GM21529 (cell line): ENCODE measurements at regions not wholly inside any gene's neighbourhood (a gene's known extent, or its start where the extent isn't known, plus 50 kb on each side); places are given as distances from the start of the nearest gene placed in this dataset.
"Not testable (repeated sequence)": the region's sequence is repeated elsewhere in the genome, so short reads cannot be mapped to it uniquely, and the experiment has no call there.

Source experiments
- ATAC-seq: cut with Tn5 transposase; IDR thresholded peaks from one replicate; pipeline ENCODE4 v1.9.1; 2021; ENCODE audit not compliant: unreplicated experiment

DNA sequence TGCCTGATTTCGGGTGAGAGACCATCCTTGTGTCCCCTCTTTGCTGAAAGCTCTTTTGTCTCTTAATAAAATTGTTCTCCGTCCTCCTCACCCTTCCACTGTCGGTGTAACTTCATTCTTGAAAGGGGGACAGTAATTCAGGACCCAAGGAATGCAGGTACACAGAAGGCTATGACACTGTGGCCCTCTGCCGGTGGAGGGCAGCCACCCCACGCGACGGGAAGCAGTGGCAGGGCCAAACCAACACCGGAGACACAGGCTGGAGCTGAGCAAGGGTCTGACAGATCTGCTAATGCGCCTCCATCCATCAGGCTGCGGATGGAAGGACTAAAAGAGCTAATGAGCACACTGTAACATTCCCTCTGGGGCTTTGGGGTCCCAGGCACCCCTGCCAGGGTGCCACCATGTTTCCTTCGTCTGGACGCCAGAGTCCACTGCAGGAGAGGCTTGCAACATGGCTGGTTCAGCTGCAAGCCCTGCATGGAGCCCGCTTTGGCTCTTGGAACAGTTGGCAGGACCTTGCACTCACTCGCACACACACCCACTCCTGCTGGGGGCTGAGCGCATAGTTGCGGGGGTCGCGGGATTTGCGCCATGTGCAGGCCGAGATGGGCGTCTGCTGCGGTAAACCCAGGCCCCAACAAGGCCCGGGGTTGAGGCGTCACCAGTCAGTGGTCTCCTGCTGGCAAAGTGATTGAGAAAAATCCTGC, 544.1 kb upstream of the CDH7 start:
- no peak for ATAC-seq

DNA sequence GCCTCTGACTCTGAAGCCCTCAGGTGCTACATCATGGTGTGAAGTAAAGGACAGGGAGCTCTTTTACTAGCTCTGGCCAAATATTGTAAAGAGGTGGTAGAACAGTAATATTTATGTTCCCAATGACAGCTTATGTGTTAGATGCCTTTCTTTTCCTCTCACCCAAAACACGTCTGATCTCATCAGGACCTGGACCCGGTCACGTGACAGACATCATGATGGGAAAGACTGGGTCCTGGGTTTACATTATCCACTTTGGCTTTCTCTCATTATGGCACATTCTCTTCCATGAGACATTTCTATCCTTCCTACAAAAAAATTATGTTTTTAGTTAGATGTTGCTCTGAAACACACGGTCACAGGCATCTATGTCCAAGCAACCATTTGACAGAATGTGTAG, 548.7 kb upstream of the CDH7 start:
- no peak for ATAC-seq

DNA sequence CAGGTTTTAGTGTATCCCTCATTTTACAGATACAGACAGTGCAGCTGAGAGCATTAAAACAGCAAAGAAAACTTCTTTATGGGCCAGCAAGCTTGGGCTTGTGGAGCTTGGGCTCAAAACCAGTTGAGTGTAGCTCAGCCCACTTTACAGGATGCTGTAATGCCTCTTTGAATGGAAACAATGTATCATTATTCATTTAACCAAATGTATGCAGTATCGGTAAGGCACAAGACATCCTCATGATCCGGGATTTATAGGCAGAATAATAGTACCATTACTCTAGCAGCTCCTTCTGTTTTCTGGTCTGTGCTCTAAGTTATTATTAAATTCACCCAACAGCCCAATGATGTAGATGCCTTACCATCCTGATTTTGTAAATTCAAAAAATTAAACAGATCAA, 575.1 kb upstream of the CDH7 start:
- ATAC-seq, result no peak

DNA sequence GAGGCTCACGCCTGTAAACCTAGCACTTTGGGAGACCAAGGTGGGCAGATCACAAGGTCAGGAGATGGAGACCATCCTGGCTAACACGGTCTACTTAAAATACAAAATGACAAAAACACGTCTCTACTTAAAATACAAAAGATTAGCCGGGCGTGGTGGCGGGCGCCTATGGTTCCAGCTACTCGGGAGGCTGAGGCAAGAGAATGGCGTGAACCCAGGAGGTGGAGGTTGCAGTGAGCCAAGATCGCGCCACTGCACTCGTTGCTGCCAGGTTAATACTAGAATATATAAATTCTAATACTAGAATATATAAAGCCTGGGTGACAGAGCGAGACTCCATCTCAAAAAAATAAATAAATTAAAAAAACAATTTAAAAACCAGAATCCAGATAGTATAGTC, 588.7 kb upstream of the CDH7 start:
- not testable (repeated sequence) for ATAC-seq

DNA sequence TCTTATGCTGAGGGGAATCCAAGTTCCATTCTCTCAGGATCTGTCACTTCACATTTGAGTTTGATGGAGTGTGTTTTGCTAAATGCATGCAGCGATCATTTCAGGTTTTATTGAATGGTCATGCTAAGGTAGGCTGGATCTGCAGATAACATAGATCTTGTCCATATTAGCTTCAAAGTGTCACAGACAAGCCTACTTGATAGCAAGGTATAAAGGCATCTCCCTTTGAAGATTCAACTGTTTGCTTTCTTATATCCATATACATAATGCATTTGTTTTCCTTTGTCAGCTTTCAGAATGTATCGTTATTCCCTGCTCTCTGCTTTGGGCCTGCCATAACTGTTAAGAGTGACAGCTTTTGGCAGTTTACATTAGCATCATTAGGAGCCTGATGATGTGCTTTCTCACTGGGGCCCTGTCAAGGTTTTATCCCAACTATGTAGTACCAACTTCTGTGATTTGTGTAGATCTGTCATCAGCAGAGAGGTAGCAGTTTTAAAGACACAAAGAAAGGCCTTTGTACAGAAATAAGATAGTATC, 604.3 kb upstream of the CDH7 start:
- ATAC-seq, result no peak

DNA sequence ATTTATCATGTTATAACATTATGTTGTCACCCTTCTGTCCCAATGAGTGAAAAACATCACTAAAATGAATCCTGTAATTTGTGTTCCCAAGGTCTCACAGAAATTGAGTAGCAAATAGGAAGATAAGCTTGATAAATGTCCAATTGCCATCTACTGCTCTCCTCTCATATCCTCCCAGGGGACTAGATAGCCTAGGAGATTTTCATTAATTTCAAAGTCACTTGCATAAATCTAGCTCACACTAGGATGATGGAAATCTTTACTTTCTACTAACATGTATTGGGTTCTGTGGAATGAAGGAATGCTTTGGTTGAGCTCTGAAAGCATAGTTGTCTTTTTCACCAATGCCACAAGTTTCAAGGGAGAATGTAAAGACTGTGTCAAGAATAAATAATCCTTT, 605.5 kb upstream of the CDH7 start:
- no peak for ATAC-seq

DNA sequence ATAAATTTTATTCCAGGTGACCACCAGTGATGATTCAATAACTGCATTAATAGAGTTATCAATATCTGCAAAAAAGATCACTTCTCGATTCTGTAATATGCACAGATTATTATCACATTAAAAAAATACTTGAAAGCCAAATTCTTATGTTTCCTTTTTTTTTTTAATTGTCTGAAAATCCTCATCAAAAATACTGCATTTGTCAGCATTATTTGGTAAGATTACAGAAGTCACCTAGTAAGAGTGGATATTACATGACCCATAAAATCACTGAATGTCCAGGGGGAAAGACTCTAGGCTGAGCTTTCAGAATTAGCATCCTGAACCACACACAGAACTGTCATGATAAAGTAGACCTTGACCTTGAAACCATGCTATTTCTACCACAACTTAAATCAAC, 617.2 kb upstream of the CDH7 start:
- no peak for ATAC-seq

DNA sequence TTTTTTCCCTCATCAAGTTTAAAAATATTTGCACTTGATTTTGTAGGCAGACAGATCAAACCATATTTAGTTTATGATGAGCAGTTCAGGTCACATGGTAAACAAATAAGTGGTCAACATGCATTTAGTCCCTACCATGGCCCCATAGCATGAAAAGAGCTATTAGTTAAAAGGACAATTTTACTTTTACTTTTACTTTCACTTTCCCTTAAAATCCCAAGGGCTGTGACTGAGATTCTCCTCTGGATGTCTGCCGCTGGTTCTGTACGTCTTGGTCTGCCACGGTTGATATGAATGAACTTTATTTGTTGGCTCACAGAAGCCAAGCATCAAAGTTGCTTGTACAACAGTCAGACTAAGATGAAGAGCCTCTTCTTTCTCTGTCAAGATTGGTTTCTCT, 626.2 kb upstream of the CDH7 start:
- no peak for ATAC-seq

DNA sequence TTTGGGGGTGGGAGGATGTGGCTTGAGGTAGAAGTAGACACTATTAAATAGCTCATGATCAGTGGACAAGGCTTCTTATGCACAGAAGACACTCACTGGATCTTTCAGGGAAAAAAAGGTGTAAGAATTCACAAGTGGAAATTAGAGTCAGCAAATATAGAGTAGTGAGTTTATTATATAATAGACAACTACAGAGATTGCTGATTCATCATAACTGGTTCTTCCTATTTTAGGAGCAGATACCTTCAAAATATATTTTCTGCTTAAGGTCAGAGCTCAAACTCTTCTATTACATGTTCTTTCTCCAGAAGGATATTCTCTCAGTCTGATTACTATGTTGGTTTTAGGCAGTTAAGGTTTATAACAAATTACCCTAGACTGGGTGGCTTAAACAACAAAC, 646.9 kb upstream of the CDH7 start:
- ATAC-seq, result no peak

DNA sequence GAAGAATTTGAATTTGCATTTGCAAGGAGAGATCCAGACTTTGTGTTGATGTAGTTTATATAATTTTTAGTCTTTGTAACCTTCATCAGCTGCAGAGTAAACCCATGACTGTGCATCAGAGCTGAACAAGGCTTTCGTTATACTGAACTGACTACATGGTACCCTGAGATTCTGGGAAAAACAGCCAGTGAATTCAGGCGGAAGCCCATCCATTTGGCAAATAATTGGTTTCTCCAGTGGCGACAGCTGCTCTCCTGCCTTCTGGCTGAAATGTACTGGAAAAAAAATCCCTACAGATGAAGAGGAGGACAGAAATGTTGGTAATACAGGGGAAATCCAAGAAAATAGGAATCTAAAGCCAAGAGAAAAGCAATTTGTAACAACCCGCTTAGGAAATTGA, 657.5 kb upstream of the CDH7 start:
- ATAC-seq, result no peak

DNA sequence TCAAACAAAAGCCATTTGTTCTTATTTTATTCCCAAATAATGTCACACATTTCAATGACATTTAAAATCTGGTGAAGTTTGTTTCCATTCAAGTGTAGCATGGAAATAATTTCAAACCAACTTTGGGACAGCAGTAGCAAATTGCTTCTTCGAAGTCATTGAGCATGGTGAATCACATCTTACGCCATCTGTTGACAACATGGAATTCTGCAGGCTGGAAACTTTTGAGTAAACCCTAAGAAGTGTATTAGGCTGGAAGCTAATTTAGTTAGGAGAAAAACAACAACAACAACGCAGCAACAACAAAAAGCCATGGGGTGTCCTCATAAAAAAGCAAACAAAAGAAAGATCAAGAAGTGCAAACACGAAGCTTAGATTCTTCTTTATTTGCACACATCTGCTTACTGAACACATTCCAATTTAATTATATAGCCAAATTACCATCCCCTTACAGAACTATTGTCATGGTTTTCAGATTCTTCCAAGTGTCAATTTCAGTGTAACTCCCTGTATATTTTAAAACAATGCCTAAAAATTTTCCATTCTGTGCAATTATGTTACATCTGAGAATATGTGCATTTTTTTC, 659.0 kb upstream of the CDH7 start:
- ATAC-seq, result no peak

DNA sequence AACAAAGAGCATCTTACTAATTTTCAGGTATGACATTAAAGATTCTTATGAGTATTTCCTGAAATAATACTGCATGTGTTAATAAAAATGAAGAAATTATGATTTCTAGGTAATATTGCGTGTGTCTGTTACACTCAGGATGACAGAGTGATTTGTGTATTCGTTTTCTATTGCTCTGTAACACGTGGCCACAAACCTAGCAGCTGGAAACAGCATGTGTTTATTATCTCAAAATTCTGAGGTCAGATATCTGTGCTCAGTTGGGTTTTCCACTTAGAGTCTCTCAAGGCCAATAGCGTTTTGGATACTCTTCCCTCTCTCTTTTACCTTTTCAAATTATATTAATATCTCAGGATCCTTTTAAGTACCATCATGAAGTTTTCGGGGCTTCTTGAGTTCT, 667.9 kb upstream of the CDH7 start:
- no peak for ATAC-seq

DNA sequence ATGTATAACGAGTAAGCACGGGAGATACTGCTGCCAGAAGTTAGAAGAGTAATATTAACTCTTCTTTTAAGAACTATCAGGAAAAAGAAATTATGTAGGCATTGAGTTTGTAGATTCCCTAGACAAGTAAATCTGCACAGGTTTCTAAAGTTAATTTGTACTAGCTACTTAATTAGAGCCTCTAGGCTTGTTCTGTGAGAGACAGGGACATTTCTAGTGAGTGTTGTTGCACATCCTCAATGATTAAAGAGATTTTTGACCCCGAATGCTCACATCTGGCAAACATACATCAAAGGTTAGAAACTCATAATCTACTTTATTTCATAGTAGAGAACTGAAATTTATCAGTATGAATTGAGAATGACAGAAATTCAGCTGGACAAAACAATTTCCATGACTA, 669.0 kb upstream of the CDH7 start:
- ATAC-seq, result no peak

DNA sequence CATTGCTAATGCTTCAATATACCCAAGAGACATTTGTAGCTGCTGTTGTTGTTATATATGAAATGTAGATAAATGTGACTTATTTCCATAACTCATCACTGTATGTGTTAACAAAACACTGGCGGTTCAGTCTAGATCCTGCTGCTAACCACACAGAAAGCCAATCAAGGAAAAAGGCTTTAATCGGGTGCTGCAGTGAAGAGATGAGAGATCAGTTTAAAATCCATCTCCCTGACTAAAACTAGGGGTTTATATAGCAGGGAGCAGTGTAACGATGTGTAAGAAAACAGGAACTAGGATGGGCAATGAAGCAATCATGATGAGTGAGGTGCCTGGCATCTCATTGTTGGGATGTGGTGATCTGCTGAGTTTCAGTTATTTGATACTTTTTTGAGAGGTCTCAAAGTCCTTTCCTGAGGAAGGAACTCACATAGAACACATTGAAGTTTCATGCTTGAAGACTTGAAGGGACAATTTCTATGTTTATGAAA, 677.7 kb upstream of the CDH7 start:
- ATAC-seq, result no peak

DNA sequence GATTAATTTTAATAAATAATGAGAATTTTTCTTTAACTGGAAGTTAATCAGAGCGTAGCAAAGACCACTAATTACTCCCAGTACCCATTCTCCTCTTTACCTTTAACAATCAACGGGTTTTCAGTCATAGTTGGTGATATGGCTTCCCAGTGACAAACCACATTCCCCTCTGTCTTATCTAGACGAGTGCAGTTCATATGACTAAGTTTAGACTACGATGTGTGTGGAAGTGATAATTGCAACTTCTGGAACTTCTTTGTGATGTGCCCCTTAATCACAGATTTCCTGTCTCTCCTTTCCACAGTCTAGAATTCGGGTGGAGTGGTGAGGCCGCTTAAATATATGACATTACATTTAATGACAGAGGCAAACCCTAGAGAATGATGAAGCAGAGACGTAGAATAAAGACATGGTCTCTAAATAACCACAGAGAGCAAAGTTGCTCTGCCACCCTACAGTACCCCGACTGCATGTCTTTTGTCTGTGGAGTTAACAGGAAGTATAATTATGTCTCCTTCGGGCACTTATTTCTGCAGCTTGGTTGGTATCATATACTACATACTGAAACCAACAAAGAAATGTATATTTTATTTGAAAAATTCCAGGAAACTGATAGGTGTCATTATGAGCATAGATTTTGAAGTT, 693.3 kb upstream of the CDH7 start:
- no peak for ATAC-seq

DNA sequence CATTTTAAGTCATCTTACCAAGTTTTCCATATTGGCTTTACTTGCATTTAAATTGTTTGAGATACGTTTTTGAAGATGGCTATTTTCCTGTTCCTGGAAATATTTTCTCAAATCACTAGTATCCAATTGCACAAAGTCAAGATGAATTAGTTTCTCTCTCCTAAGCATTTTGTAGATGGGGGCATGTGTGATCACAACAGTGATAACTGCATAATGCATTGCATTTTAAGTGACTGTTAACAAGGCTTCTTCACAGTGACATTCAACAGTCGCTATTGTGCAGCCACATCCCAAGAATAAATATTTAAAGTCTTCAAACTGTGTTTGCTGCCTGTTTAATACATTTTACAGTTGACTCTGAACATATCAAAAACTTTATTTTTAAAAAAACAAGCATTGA, 694.2 kb upstream of the CDH7 start:
- no peak for ATAC-seq

DNA sequence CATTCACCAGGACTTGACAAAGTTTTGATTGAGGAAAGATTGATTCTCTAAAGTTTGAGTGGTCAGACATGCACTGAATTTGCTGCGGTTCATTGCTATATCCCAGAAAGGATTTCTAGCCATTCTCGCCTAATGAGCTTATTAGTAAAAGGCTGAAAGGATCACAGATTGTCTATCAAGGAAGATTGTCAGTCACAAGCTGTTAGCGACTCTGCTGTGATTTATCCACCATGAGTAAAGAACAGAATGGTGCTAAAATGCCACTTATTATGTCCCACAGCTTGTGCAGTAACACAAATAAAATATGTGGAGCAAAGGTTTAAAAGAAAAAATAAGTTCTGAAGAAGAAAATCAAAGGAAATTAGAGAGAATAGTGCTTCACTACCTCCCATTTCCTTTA, 701.2 kb upstream of the CDH7 start:
- ATAC-seq, result no peak

DNA sequence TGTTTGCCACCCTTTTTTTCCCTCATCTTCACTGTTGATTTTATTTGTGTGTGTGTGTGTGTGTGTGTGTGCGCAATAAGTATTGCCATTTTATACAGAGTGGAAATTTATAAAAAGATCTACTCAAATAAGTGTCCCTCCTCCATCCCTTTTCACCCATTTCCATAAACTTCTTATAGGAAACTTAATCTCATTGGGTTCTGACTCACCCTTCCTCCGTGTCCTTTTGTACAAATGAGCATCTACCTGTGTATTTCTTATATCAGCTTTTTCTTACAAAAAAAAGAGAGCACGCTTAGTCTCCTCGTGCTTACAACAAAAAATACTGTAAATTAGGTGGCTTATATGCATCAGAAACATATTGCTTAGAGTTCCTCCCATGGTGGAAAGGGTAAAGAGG, 711.2 kb upstream of the CDH7 start:
- ATAC-seq, result no peak

DNA sequence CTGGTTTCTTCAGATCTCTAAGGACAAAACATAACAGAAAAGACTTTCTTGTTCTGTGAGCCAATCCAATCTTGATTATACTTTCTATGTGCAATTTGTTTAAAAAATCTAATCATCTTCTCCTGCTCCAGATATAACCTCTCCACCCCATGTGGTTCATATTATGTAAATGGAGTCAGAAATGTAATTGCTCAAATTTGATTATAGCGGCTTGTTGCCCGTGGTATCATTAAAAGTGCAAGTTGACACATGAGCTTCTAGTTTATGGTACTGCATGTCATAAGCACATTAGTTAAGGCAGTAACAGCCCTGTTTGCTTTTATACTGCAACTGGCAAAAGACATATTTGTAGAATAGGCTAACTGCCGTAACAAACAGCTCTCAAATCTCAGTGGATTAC, 715.1 kb upstream of the CDH7 start:
- ATAC-seq, result no peak

DNA sequence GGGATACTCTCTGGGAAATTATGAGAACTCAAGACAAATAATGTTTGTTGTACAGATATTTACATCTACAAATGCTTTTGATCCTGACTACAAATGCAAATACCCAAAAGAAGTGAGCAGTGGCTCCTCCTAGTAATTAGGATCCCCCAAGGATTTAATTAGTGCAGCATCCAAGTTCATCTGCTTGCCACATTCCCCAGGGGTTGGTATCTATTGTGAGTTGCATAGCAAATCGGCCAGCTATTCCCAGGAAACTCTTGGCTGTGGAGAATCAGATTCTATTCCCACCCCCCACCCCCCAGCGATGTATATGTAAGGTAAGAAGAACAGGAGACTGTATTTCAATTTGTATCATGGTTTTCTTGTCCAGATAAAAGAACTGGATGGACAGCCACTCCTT, 725.1 kb upstream of the CDH7 start:
- no peak for ATAC-seq

DNA sequence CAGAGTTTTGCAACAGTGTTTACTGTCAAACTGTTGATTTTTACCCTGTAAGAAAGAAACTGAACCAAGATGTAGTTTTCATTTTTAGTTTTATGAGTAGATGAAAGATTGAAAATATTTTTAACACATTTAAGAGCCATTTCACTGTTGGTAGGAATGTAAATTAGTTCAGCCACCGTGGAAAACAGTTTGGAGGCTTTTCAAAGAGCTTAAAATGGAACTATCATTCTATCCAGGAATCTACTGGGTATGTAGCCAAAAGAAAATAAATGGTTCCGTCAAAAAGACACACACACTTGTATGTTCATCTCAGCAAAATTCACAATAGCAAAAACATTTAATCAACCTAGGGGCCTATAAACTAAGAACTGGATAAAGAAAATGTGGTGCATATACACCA, 729.8 kb upstream of the CDH7 start:
- ATAC-seq, result no peak

DNA sequence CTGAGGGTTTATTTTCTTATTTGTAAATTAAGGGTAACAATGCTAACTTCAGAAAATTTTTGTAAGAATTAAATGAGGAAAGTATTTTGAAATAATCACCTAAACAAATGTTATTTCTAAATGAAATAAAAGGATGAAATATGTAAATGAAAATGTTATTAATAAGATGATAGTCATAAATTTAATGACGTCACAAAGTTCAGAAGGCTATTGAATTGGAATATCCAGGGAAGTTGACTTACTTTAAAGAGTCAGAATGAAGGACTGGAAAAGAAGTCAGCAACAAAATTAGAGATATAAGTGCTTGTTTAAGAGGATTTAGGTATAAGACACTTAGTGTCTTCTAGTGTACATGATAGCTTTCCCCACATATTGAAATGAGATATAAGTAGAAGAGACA, 732.6 kb upstream of the CDH7 start:
- no peak for ATAC-seq
